Loucy (cell line): ENCODE measurements at regions not wholly inside any gene's neighbourhood (a gene's known extent, or its start where the extent isn't known, plus 50 kb on each side); places are given as distances from the start of the nearest gene placed in this dataset.

ENCODE experiments used
- EZH2phosphoT487 ChIP-seq: fragments of 200-600 bp; IDR thresholded peaks from 2 replicates; pipeline ENCODE4 v1.6.1; 2018; ENCODE audit warnings: antibody characterized with exemption, mild to moderate bottlenecking, moderate library complexity, borderline replicate concordance
- TF ChIP-seq, protein P1 (sequence below): fragments of 200-600 bp; sonication (generic); conservative IDR thresholded peaks from 2 replicates; pipeline ENCODE4 v1.5.1; 2014; ENCODE audit warnings: mild to moderate bottlenecking, antibody characterized with exemption, low read length

DNA sequence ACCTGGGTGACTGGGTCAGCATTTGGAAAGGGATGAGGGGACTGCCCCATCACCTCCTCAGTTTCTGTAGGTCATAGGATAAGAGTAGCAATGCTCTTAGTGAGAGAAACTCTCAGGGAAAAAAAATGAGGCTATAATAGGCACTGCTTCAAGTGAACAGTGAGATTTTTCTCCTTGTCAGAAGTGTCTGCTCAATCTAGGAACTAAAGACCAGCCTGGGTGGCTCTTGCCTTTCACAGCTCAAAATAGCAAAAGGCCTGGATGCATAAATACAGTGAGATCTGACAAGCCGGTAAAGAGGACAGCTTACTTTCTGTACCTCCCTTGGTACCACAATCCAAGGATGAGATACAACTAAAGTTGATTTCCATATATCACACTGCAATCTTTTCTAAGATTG lies 205.6 kb upstream of the ANO5 start:
- TF ChIP-seq, protein P1, sequence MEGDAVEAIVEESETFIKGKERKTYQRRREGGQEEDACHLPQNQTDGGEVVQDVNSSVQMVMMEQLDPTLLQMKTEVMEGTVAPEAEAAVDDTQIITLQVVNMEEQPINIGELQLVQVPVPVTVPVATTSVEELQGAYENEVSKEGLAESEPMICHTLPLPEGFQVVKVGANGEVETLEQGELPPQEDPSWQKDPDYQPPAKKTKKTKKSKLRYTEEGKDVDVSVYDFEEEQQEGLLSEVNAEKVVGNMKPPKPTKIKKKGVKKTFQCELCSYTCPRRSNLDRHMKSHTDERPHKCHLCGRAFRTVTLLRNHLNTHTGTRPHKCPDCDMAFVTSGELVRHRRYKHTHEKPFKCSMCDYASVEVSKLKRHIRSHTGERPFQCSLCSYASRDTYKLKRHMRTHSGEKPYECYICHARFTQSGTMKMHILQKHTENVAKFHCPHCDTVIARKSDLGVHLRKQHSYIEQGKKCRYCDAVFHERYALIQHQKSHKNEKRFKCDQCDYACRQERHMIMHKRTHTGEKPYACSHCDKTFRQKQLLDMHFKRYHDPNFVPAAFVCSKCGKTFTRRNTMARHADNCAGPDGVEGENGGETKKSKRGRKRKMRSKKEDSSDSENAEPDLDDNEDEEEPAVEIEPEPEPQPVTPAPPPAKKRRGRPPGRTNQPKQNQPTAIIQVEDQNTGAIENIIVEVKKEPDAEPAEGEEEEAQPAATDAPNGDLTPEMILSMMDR: no peak
- TF ChIP-seq EZH2phosphoT487: no peak
